ENCODE measurements at regions not wholly inside any gene's neighbourhood (a gene's known extent, or its start where the extent isn't known, plus 50 kb on each side); places are given as distances from the start of the nearest gene placed in this dataset.
"Not testable (repeated sequence)": the region's sequence is repeated elsewhere in the genome, so short reads cannot be mapped to it uniquely, and the experiment has no call there.

- no peak for DNase-seq (ENCODE audit: low spot score)
Measured at GRCh38 chr13:65825039-65825438, 1405.1 kb downstream of the PCDH9 start.

DNA sequence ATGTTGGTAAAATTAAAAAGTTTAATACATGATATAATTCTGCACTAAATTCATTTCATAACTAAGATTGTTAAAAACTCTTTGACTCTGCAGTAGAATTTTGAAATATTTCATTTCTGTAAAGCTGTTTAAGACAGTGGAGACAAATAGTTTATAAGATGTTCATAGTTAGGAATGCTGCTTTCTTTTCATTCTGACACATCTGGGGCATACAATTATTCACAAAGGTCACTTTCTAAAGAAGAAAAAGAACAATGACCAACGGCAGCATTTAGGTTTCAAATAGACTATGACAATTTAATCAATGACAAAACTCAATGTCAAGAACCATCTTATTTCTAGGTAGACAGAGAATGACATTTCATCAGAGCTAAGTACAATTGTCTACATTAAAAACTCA, 1422.1 kb downstream of the PCDH9 start:
- DNase-seq (ENCODE audit: low spot score): peak; percentile 17

GRCh38 chr13:65803530-65804392, 1426.4 kb downstream of the PCDH9 start:
- DNase-seq (ENCODE audit: low spot score): no peak

GRCh38 chr13:65789815-65790214, 1440.3 kb downstream of the PCDH9 start:
- peak; percentile 26 for DNase-seq (ENCODE audit: low spot score)

GRCh38 chr13:65787082-65787481, 1443.1 kb downstream of the PCDH9 start:
- no peak for DNase-seq (ENCODE audit: low spot score)

GRCh38 chr13:65784088-65784816, 1445.9 kb downstream of the PCDH9 start:
- DNase-seq (ENCODE audit: low spot score): no peak

- no peak for DNase-seq (ENCODE audit: low spot score)
Measured at GRCh38 chr13:65783383-65783782, 1446.8 kb downstream of the PCDH9 start.

DNA sequence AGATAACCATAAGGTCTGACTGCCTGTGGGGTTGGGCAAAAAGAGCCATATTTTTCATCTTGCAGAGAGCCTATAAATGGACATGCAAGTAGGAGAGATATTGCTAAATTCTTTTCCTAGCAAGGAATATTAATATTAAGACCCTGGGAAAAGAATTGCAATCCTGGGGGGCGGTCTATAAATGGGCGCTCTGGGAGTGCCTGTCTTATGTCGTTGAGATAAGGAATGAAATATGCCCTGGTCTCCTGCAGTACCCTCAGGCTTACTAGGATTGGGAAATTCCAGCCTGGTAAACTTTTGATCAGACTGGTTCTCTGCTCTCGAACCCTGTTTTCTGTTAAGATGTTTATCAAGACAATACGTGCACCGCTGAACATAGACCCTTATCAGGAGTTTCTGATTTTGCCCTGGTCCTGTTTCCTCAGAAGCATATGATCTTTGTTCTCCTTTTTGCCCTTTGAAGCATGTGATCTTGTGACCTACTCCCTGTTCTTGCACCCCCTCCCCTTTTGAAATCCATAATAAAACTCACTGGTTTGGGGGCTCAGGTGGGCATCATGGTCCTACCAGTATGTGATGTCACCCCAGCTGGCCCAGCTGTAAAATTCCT, 1458.3 kb downstream of the PCDH9 start:
- DNase-seq (ENCODE audit: low spot score): not testable (repeated sequence)

DNA sequence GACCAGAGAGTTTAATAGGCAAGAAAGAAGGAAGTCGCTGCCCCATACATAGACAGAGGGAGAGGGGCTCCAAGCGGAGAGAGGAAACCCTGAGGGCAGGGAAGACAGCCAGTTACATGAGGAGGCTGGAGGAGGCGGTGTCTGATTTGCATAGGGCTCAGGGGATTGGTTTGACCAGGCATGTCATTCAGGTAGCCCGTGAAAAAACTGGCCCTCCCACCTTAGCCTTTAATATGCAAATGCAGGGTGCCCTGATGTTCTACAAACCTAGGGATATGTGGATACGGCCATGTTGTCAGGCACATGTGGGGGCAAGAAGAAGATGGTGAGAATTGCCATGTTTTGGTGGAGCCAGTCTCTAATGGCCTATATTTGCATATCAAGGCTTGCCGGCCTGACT, 1461.6 kb downstream of the PCDH9 start:
- no peak for DNase-seq (ENCODE audit: low spot score)

DNA sequence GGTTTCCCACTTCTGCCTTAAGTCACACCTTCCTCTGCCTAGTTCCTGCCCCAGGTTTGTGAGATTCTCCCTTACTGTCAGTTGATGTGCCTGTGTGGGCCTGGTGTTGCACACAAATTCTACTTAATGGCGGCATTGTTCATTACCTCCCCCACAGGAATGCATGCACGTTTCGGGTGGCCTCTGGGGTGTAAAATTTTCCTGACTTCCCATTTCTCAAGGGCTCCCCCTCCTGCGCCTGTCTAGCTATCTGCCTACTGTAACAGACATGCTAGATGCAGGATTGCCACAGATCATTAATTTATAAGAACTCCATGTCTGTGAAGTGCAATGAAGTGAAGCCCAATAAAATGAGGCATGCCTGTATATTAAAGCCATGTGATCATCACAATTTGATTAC, 1466.3 kb downstream of the PCDH9 start:
- DNase-seq (ENCODE audit: low spot score): no peak

- DNase-seq (ENCODE audit: low spot score): no peak
Measured at GRCh38 chr13:65762012-65762411, 1468.1 kb downstream of the PCDH9 start.

DNA sequence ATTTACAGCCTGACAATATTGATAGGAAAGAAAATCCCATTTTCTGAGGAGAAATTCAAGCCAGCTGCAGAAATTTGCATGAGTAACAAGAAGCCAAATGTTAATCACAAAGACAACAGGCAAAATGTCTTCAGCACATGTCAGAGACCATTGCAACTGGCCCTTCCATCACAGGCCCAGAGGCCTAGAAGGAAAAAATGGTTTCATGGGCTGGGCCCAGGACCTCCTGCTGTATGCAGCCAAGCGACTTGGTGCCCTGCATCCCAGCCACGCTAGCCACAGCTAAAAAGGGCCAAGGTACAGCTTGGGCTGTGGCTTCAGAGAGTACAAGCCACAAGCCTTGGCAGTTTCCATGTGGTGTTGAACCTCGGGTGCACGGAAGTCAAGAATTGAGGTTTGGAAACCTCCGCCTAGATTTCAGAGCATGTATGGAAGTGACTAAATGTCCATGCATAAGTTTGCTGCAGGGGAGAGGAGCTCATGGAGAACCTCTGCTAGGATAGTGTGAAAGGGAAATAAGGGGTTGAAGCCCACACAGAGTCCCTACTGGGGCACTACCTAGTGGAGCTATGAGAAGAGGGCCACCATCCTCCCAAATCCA, 1474.0 kb downstream of the PCDH9 start:
- no peak for DNase-seq (ENCODE audit: low spot score)

- DNase-seq (ENCODE audit: low spot score): no peak
Measured at GRCh38 chr13:65748227-65748626, 1481.9 kb downstream of the PCDH9 start.

- DNase-seq (ENCODE audit: low spot score): no peak
Measured at GRCh38 chr13:65746406-65746921, 1483.7 kb downstream of the PCDH9 start.

- DNase-seq (ENCODE audit: low spot score): peak; percentile 13
Measured at GRCh38 chr13:65744836-65745235, 1485.3 kb downstream of the PCDH9 start.

DNA sequence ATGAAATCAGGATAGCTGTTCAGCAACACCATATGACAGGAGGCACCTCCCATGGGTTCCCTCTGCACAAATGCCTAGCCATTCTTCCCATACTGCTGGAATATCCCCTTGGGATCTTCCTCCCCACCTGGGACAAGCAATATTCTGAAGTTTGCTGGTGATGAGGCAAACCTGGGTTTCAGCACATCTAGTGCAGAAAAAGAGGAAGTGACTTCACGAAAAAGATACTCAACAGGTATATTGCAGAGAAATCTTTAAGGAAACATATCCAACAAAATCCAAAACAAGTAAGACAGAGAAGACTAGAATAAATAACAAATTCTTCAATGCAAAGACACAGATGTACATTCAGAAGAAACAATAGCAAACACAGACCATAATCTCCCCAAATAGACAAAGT, 1497.0 kb downstream of the PCDH9 start:
- DNase-seq (ENCODE audit: low spot score): no peak

- no peak for DNase-seq (ENCODE audit: low spot score)
Measured at GRCh38 chr13:65727070-65727469, 1503.1 kb downstream of the PCDH9 start.

GRCh38 chr13:65725006-65725405, 1505.1 kb downstream of the PCDH9 start:
- no peak for DNase-seq (ENCODE audit: low spot score)

- peak; percentile 46 for DNase-seq (ENCODE audit: low spot score)
Measured at GRCh38 chr13:65724226-65724625, 1505.9 kb downstream of the PCDH9 start.

- no peak for DNase-seq (ENCODE audit: low spot score)
Measured at GRCh38 chr13:65722506-65722905, 1507.6 kb downstream of the PCDH9 start.

DNA sequence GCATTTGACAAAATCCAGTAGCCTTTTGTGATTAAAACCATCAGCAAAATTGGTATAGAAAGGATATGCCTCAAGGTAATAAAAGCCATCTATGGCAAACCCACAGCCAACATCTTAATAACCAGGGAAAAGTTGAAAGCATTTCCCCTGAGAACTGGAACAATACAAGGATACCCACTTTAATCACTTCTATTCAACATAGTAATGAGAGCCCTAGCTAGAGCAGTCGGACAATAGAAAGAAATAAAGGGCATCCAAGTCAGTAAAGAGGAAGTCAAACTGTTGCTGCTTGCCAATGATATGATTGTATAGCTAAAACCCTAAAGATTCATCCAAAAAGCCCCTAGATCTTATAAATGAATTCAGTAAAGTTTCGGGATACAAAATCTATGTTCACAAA, 1510.3 kb downstream of the PCDH9 start:
- no peak for DNase-seq (ENCODE audit: low spot score)

DNA sequence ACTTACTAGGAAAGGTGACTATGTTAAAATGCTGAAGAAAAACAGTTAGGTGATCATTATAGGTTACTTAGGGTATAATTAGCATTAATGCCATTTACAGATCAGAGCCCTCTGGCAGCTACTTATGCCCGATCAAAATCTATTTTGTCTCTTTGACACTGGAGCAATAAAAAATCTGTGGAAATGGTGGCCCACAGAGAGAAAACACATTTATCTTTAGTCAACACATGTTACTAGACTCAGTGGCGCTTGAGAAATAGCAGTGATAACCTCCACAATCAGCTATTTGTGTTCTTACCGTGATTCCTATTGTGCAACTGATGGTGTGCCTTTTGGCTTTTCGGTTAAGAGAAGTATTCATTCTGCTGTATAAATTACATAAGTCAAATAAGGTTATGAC, 1519.6 kb downstream of the PCDH9 start:
- no peak for DNase-seq (ENCODE audit: low spot score)

Data from AG08395 (cell line).